EH (cell line): ENCODE measurements at regions not wholly inside any gene's neighbourhood (a gene's known extent, or its start where the extent isn't known, plus 50 kb on each side); places are given as distances from the start of the nearest gene placed in this dataset.

Experiments
- DNase-seq: peaks from one replicate; pipeline ENCODE4 v3.0.0-alpha.2; 2015; ENCODE audit warnings: low read depth

- DNase-seq: no peak
These were observed 63.1 kb upstream of the STEAP1B start for GRCh38 chr7:22563032-22563501.

GRCh38 chr7:22561895-22562593, 62.1 kb upstream of the STEAP1B start:
- DNase-seq: peak; percentile 41

- peak; percentile 100 for DNase-seq
These were observed 61.4 kb upstream of the STEAP1B start for GRCh38 chr7:22561321-22561811.

GRCh38 chr7:22559829-22560489, 60.0 kb upstream of the STEAP1B start:
- peak; percentile 86 for DNase-seq

GRCh38 chr7:22557167-22557566, 57.2 kb upstream of the STEAP1B start:
- no peak for DNase-seq

GRCh38 chr7:22555476-22555875, 55.5 kb upstream of the STEAP1B start:
- DNase-seq: no peak

GRCh38 chr7:22554184-22554583, 54.2 kb upstream of the STEAP1B start:
- DNase-seq: no peak

GRCh38 chr7:22551768-22552513, 52.0 kb upstream of the STEAP1B start:
- no peak for DNase-seq

- no peak for DNase-seq
These were observed 50.6 kb upstream of the STEAP1B start for GRCh38 chr7:22550514-22551030.

GRCh38 chr7:22549667-22550513, 49.9 kb upstream of the STEAP1B start:
- peak; percentile 30 for DNase-seq
